AG04449 (cell line): ENCODE measurements at regions not wholly inside any gene's neighbourhood (a gene's known extent, or its start where the extent isn't known, plus 50 kb on each side); places are given as distances from the start of the nearest gene placed in this dataset.

Experiments used
- CTCF ChIA-PET: fragments of 350-600 bp; formaldehyde crosslinking; extraction: SDS; loops from one replicate; lab custom pipeline; 2021; ENCODE audit warnings: antibody characterized with exemption; lab: Yijun Ruan, JAX
- POLR2A ChIA-PET: fragments of 400-600, 350-600 bp; formaldehyde crosslinking; extraction: SDS; loops from one replicate; lab custom pipeline; 2020; ENCODE audit warnings: antibody characterized with exemption, inconsistent platforms; lab: Yijun Ruan, JAX
- DNase-seq: peaks from one replicate; pipeline ENCODE4 v3.0.0-alpha.2; 2010; ENCODE audit warnings: low read depth, low spot score
- H3K4me3 ChIP-seq: 2 replicates; pipeline ENCODE4 v1.5.1; 2011; ENCODE audit warnings: low read depth, mild to moderate bottlenecking, control low read depth, low read length
- CTCF ChIP-seq: IDR thresholded peaks from one replicate; pipeline ENCODE4 v1.5.1; 2011; ENCODE audit warnings: mild to moderate bottlenecking, moderate library complexity, low read length, control low read depth, inconsistent platforms; ENCODE audit not compliant: insufficient read depth; ENCODE audit errors: missing control alignments

- no peak overlapping the region for H3K4me3 ChIP-seq
- TF ChIP-seq CTCF, result no peak
- POLR2A ChIA-PET, result no interaction called here
- DNase-seq, result no peak
- CTCF ChIA-PET, result no interaction called here
Observed at GRCh38 chr6:122283884-122284283, 115.6 kb upstream of the HSF2 start.

- TF ChIP-seq CTCF, result no peak
- no peak overlapping the region for H3K4me3 ChIP-seq
- ChIA-PET POLR2A (no interaction called here), CTCF (no interaction called here)
- DNase-seq, result no peak
Observed at GRCh38 chr6:122284848-122285247, 114.6 kb upstream of the HSF2 start.

- no peak for TF ChIP-seq CTCF
- POLR2A ChIA-PET, result no interaction called here
- CTCF ChIA-PET, result no interaction called here
- no peak overlapping the region for H3K4me3 ChIP-seq
- no peak for DNase-seq
Observed at GRCh38 chr6:122285292-122285913, 114.0 kb upstream of the HSF2 start.

GRCh38 chr6:122286512-122286911 lies 112.9 kb upstream of the HSF2 start:
- no peak for DNase-seq
- no peak for TF ChIP-seq CTCF
- POLR2A ChIA-PET, result no interaction called here
- CTCF ChIA-PET, result no interaction called here
- no peak overlapping the region for H3K4me3 ChIP-seq

GRCh38 chr6:122289762-122290539 lies 109.5 kb upstream of the HSF2 start:
- TF ChIP-seq CTCF, result no peak
- no peak overlapping the region for H3K4me3 ChIP-seq
- POLR2A ChIA-PET, result no interaction called here
- CTCF ChIA-PET, result interaction anchor here (0.9 to 1.0 kb wide), 2 partner anchors 17 to 860 kb away, joined by 3 read pairs; no protein-coding TSS in a partner anchor
- no peak for DNase-seq

- no peak for TF ChIP-seq CTCF
- POLR2A ChIA-PET, result no interaction called here
Observed at GRCh38 chr6:122297010-122297409, 102.4 kb upstream of the HSF2 start.

More at GRCh38 chr6:122297010-122297409, 102.4 kb upstream of the HSF2 start:
- DNase-seq, result no peak
- H3K4me3 ChIP-seq, result no peak overlapping the region
- CTCF ChIA-PET, result no interaction called here
